Stimulated activated CD8-positive, alpha-beta memory T cell treated with anti-CD3 and anti-CD28 coated beads, Interleukin-15, amount 100 ng/mL, for 48 hours (primary cell): ENCODE measurements at regions not wholly inside any gene's neighbourhood (a gene's known extent, or its start where the extent isn't known, plus 50 kb on each side); places are given as distances from the start of the nearest gene placed in this dataset.
"Not testable (repeated sequence)": the region's sequence is repeated elsewhere in the genome, so short reads cannot be mapped to it uniquely, and the experiment has no call there.

Experiments
- DNase-seq, 2 donors: peaks; one replicate each; pipeline ENCODE4 v3.0.0-alpha.2; 2020; ENCODE audit warnings: low read depth in 2 of 2

- not testable (repeated sequence) for DNase-seq
These were observed 206.3 kb downstream of the SLC38A4 start for GRCh38 chr12:46619474-46619873.

GRCh38 chr12:46617737-46618136, 208.1 kb downstream of the SLC38A4 start:
- DNase-seq = not testable (repeated sequence)

DNA sequence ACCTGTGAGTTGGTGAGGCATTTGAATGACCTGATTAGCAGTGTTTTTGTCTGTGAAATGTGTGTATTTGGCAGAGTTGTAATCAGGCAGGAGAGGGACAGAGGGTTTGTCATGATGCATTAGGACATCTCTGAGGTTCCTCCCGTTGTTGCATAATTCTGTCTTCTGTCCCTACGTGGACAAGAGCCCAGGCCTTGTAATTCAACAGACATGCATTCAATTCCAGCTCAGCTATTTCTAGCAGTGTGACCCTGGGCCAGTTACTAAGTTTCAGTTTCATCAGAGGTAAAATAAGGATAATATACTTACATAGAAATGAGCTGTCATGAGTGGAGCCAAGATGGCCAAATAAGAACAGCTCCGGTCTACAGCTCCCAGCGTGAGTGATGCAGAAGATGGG, 208.6 kb downstream of the SLC38A4 start:
- no peak for DNase-seq

GRCh38 chr12:46610754-46611153, 215.0 kb downstream of the SLC38A4 start:
- DNase-seq = no peak

- DNase-seq = no peak
These were observed 216.1 kb downstream of the SLC38A4 start for GRCh38 chr12:46609674-46610073.

DNA sequence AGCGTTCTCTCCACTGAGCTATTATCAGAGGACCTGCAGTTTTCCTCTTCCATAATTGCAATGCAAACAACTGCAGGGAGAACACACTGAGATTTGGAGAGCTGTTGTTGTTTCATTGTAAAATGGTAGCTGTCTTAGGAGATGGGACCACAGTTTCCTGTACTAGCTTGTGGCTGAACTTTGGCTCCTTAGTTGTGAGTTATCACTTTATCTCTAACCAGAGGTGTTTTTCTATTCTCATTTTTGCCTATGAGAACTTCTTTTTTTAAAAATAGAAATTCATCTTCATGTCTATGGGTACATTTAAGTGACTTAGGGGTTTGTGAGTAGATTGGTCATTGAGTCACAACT, 216.5 kb downstream of the SLC38A4 start:
- no peak for DNase-seq

GRCh38 chr12:46608431-46609272, 217.1 kb downstream of the SLC38A4 start:
- DNase-seq = no peak

DNA sequence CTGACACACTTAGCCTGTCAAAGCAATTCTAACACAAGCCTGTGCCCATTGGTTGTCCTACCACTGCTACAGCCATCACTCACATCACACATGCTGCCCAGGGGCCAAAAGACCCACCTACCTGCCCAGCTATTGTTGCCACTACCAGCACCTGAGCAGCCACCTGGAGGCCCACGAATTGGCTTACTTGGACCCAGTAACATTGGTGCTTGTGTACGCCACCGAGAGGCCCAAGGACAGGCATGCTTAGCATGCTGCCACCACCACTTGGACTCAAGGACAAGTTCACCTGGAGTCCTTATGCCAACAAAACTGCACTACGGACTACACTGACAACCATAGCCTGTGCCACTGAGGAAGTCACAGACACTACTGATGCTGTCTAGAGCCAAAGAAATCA, 221.1 kb downstream of the SLC38A4 start:
- no peak for DNase-seq

DNA sequence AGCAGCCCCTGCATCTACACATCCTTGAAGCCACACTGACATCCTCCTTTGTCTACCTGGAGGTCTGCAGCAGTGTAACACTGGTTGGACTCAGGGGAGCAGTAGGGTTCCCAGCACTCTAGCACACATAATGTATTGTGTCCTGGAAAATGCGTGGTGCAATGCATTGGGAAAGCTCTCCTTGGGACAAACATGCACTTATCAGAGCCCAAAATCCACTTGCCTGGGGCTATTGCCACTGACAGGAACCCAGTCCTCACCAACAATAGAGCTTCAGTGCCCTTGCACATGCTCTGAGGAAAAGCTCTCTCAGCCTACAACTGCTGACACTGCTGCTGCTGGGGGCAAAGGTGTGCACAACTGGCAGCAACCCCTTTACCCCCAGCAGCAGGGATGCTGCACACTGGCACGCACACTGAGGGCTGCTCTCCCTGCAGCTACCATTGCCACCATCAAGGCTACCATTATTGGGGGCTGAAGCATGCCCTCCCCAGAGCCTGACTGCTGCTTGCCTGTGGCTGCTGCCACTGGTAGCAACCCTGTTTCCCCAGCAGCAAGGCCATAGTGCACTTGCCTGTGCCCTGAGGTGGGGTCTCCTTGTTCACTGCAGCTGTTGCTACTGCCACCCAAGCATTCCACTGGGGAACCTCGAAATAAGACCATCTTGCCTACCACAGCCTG, 221.9 kb downstream of the SLC38A4 start:
- no peak for DNase-seq

GRCh38 chr12:46602474-46602873, 223.3 kb downstream of the SLC38A4 start:
- DNase-seq = no peak

GRCh38 chr12:46590991-46591703, 218.6 kb upstream of the SLC38A2 start:
- no peak for DNase-seq

DNA sequence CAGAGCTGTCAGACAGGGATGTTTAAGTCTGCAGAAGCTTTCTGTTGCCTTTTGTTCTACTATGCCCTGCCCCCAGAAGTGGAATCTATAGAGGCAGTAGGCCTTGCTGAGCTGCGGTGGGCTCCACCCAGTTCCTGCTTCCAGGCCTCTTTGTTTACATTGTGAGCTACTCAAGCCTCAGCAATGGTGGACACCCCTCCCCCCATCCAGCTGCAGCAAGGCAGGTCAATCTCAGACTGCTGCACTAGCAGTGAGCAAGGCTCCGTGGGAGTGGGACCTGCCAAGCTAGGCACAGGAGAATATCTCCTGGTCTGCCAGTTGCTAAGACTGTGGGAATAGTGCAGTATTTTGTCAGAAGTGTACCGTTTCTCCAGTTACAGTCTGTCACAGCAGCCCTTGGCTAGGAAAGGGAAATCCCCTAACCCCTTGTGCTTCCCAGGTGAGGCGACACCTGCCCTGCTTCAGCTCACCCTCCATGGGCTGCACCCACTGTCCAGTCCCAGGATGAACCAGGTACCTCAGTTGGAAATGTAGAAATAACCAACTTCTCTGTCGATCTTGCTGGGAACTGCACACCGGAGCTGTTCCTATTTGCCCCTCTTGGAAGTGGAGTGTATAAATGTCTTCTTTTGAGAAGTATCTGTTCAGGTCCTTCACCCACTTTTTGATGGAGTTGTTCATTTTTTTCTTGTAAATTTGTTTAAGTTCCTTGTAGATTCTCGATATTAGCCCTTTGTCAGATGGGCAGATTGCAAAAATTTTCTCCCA, 213.5 kb upstream of the SLC38A2 start:
- DNase-seq = no peak

- DNase-seq = not testable (repeated sequence)
These were observed 211.5 kb upstream of the SLC38A2 start for GRCh38 chr12:46584098-46584497.

DNA sequence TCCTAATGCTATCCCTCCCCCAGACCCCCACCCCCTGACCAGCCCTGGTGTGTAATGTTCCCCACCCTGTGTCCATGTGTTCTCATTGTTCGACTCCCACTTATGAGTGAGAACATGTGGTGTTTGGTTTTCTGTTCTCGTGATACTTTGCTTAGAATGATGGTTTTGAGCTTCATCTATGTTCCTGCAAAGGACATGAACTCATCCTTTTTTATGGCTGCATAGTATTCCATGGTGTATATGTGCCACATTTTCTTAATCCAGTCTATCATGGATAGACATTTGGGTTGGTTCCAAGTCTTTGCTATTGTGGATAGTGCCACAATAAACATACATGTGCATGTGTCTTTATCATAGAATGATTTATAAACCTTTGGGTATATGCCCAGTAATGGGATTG, 209.4 kb upstream of the SLC38A2 start:
- not testable (repeated sequence) for DNase-seq

DNA sequence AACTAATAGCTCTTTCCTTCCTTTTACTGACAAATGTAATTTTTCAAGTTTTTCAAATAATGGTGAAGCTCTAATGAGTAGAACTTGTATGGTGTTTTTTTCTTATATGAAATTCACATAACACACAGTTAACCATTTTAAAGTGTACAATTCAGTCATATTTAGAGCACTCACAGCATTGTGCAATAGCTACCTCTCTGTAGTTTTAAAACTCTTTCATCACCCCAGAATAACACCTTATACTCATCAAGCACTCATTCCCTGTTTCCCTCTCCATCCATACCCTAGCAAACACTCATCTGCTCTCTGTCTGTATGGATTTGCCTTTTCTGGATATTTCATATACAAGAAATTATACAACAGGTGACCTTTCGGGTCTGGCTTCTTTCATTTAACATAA, 207.9 kb upstream of the SLC38A2 start:
- no peak for DNase-seq

DNA sequence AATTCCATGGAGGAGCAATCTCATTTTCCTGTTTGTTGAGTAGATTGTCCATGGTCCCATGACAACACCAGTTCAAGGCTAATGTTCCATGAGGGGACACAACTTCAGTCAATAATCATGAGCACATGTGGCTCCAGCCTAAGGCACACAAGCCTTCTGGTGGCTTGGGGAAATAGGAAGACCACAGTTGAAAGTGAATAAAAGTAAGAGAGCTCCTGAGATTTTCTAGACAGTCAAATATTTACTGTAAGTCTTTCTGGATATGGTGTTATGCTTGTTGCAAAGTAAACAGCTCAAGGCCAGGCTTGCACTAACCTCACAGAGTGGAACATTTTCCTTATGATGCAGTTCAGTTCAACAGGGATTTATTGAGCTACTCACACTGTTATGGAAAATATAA, 206.9 kb upstream of the SLC38A2 start:
- no peak for DNase-seq

- DNase-seq = no peak
These were observed 205.8 kb upstream of the SLC38A2 start for GRCh38 chr12:46578190-46578982.

- DNase-seq = no peak
These were observed 204.6 kb upstream of the SLC38A2 start for GRCh38 chr12:46577063-46577776.

- DNase-seq = no peak
These were observed 202.3 kb upstream of the SLC38A2 start for GRCh38 chr12:46574847-46575246.

DNA sequence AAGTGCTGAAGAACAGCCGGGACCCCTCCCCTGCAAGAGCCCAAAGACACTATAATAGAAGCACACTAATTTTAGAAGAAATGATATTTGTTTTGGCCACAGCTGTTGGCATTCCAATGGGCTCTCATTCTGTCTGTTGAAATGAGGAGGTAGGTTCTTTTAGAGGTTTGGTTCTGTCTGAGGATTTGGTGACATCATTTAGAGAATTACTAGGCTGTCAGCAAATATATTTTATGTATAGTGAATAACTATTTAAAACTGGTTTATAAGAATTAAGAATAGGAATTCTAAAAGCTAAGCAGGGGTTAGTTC, 200.7 kb upstream of the SLC38A2 start:
- DNase-seq = no peak
